Kidney glomerular epithelial cell (primary cell): ENCODE measurements at regions not wholly inside any gene's neighbourhood (a gene's known extent, or its start where the extent isn't known, plus 50 kb on each side); places are given as distances from the start of the nearest gene placed in this dataset.
"Not testable (repeated sequence)": the region's sequence is repeated elsewhere in the genome, so short reads cannot be mapped to it uniquely, and the experiment has no call there.

Source experiments
- DNase-seq: peaks from one replicate; lab custom pipeline; 2025; lab: John Stamatoyannopoulos, UW

GRCh38 chr2:220781622-220782241 lies 790.4 kb downstream of the EPHA4 start:
- DNase-seq: no peak

DNA sequence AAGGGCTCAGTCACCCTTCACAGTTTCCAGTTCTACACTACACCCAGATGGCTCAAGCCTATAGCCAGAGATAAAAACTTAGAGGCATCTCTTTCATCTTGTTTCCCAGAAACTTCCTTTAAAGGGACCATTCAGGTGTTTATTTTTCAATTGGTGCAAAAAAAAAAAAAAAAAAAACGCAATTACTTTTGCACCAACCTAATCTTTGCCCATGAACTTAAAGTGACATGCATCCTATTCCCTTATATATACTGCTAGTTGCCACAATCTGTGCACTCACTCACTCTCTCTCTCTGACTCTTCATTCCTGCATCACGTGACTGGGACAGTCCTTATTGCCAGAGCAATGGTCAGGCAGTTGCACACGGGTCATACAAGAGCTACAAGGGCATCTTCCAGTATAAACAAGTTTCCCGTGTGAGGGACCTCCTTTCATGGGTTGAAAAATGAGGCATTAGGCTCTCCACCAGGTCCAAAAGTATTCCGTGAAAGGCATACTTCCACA lies 789.4 kb downstream of the EPHA4 start:
- no peak for DNase-seq

- DNase-seq: no peak
Measured at GRCh38 chr2:220783671-220784070, 788.4 kb downstream of the EPHA4 start.

GRCh38 chr2:220785178-220785577 lies 786.9 kb downstream of the EPHA4 start:
- no peak for DNase-seq

DNA sequence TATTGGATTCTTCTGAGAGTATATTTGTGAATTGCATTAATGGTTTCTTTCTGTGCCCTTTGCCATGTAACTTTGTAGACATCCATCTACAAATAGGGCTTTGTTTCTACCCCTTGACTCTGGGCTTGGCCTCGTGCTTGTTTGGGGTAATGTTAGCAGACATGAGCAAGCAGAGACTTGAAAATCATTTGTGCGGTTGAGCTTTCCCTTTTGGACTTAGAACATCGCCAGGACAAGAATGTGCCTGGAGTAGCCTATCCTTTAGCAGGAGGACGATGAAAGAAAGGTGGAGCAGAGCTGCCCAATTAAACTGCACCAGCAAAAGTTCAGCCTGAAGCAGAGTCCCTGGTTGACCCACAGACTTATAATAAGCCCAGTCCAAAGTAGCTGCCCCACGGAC lies 785.9 kb downstream of the EPHA4 start:
- DNase-seq: no peak

DNA sequence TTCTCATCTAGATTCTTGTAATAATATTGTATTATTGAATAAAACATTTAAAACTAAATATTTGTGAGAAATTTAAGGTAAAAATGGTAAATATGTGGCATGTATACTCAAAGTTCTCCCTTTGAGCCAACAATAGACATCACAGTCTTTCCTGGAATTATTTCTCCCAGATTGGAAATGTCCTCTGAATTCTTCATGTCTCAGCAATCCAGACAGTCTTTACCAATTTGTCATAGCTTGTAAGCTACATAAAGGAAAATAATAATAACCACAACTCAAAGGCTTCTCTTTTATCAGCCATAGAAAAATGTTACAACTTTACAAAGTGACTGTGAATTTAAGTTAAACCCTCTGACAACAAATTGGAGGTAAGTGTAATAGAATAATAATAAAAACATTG lies 784.9 kb downstream of the EPHA4 start:
- DNase-seq: no peak

DNA sequence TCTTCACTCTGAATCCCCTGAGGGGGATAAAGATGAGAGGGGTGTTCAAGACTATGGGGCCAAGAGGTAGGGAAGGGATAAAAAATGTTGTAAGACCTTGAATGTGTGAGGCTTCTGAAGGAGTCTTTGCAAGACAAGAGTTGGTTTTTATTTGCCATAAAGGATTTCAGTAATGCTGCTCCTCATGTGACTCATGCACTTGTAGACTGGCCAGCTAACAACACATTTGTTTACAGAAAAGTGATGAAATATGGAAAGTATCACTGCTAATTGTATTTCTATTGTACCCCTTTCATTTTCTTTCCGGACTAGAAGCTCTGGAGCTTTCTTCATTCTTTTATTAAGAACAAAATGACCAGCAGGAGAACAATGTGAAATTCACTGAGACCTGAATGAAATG lies 782.1 kb downstream of the EPHA4 start:
- no peak for DNase-seq

DNA sequence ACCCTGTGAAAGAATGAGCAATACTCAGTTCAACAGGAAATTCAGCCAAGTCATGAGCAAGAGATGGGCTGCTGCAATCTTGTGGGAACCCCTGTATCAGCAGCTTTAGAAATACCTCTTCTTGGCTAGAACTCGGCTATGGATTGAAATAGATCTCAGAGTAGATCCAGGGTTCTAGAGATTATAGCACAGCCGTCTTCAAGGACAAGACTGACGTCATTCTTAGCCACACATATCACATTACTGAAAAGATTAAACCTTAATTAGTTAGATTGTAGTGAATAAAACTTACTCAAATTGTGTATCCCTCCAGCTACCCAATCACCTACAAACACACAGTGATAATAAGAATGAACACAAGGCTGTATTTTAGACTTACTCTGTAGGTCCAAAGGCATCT lies 776.4 kb downstream of the EPHA4 start:
- DNase-seq: no peak

GRCh38 chr2:220811115-220811514 lies 761.0 kb downstream of the EPHA4 start:
- no peak for DNase-seq

- peak; percentile 64 for DNase-seq
Measured at GRCh38 chr2:220811952-220812570, 760.0 kb downstream of the EPHA4 start.

DNA sequence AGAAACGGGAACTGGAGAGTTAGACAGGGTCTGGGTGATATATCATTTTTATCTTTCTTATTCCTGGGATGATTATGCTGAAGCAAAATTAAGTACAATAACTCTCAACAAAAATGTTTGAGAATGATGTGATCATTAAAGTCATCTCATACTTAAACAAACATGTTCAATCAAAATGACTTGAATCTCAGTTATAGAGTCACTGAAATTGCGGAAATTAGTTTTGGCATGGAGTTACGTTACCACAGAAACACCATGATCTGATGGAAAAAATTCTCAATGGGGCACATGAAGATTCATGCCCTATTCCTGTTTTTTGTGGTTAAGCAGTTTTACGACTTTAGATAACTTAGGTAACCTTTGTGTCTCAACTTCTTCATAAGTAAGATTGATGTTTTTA lies 757.7 kb downstream of the EPHA4 start:
- no peak for DNase-seq

DNA sequence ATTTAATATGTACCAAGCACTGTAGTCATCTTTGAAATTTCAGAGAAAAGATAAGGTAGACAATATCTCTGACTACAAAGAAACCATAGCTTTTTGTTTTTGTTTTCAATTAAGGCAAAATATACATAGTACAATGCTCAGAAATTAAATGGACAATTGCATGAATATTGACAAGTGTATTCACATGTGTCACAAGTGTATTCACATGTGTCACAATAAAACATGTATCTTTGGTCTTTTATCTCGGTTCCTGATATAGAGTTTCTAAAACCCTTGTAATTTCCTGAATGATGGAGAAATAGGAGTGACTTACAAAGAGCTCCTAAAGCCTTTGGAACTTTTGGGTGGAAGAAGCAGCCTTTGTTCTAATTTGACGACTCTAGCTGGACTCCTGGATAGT lies 756.4 kb downstream of the EPHA4 start:
- DNase-seq: no peak

DNA sequence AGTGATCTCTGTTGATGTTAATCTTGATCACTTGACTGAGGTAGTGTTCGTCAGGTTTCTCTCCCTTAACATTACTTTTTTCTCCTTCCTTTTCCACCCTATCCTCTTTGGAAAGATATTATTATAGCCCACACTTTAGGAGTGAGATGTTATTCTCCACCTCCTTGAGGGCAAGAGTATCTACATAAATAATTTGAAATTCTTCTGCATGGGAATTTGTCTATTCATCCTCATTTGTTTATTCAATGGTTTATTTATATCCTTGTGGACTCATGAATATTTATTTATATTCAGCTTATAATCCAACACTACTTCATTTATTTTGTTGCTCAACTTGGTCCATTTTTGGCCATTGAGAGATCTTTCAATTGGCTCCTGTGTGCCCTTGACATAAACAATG lies 750.4 kb downstream of the EPHA4 start:
- DNase-seq: no peak

DNA sequence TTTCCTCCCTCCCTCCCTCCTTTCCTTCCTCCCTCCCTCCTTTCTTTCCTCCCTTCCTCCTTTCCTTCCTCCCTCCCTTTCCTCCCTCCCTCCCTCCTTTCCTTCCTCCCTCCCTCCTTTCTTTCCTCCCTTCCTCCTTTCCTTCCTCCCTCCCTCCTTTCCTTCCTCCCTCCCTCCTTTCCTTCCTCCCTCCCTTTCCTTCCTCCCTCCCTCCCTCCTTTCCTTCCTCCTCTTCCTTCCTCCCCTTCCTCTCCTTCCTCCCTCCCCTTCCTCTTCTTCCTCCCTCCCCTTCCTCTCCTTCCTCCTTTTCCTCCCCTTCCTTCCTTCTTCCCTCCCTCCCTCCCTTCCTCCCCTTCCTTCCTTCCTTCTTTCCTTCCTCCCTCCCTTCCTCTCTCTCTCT lies 748.5 kb downstream of the EPHA4 start:
- not testable (repeated sequence) for DNase-seq

GRCh38 chr2:220833446-220833845 lies 738.7 kb downstream of the EPHA4 start:
- no peak for DNase-seq

- no peak for DNase-seq
Measured at GRCh38 chr2:220835583-220835982, 736.5 kb downstream of the EPHA4 start.

- DNase-seq: no peak
Measured at GRCh38 chr2:220837226-220837625, 734.9 kb downstream of the EPHA4 start.

GRCh38 chr2:220842901-220843665 lies 729.0 kb downstream of the EPHA4 start:
- DNase-seq: no peak

GRCh38 chr2:220845766-220846273 lies 726.3 kb downstream of the EPHA4 start:
- DNase-seq: no peak

GRCh38 chr2:220847006-220847405 lies 725.1 kb downstream of the EPHA4 start:
- DNase-seq: no peak

DNA sequence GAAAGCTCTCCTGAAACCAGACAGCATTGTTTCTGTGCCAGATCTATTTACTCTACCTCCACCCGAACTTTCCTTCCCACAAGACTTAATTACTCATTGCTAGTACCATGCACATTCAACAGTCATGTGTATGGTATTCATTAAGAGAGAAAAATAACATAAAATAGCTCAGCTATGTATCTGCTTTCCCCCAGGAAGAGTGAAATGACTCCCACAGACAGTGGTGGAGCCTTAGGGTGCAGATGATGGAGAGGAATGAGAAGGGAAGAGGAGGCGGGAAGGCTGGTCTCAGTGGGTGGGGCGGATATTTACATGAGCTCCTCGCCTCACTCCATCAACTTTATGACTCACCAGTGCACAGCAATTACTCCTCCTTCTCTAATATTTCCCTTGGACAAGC lies 724.5 kb downstream of the EPHA4 start:
- peak; percentile 99 for DNase-seq

GRCh38 chr2:220849433-220849832 lies 722.7 kb downstream of the EPHA4 start:
- DNase-seq: no peak

DNA sequence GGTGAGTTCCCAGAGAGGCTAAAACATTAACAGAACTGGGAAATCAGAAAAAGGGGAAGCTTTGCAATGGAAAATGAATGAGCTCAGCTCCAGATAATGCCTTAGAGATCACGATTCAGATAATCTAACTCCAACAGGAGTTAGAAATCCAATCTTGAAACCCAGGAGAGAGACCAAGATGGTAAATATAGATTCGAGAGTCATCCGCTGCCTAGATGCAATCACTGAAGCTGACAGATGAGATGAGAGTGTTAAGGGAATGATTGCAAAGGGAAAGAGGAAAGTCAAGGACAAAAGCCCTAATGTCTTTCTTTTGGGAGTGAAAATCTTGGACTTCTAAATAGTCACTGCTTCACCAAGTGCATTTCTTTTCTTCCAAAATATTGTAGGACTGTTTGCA lies 722.0 kb downstream of the EPHA4 start:
- DNase-seq: no peak
